ENCODE measurements at regions not wholly inside any gene's neighbourhood (a gene's known extent, or its start where the extent isn't known, plus 50 kb on each side); places are given as distances from the start of the nearest gene placed in this dataset.

GRCh38 chr10:106457522-106457921 is 707.0 kb downstream of the SORCS1 start:
- no peak for DNase-seq

- DNase-seq, result no peak
Measured at GRCh38 chr10:106454233-106454632, 710.3 kb downstream of the SORCS1 start.

- no peak for DNase-seq
Measured at GRCh38 chr10:106450966-106451365, 713.5 kb downstream of the SORCS1 start.

- no peak for DNase-seq
Measured at GRCh38 chr10:106446920-106447319, 717.6 kb downstream of the SORCS1 start.

GRCh38 chr10:106442223-106442622 is 722.3 kb downstream of the SORCS1 start:
- no peak for DNase-seq

GRCh38 chr10:106440767-106441166 is 723.7 kb downstream of the SORCS1 start:
- no peak for DNase-seq

GRCh38 chr10:106440355-106440754 is 724.2 kb downstream of the SORCS1 start:
- DNase-seq, result no peak

- DNase-seq, result no peak
Measured at GRCh38 chr10:106439366-106439765, 725.1 kb downstream of the SORCS1 start.

GRCh38 chr10:106438386-106438785 is 726.1 kb downstream of the SORCS1 start:
- DNase-seq, result no peak

GRCh38 chr10:106436123-106436715 is 728.3 kb downstream of the SORCS1 start:
- DNase-seq, result no peak

- DNase-seq, result no peak
Measured at GRCh38 chr10:106435081-106435480, 729.4 kb downstream of the SORCS1 start.

- no peak for DNase-seq
Measured at GRCh38 chr10:106424981-106425380, 739.5 kb downstream of the SORCS1 start.

- no peak for DNase-seq
Measured at GRCh38 chr10:106424054-106424453, 740.5 kb downstream of the SORCS1 start.

- no peak for DNase-seq
Measured at GRCh38 chr10:106410331-106410730, 754.2 kb downstream of the SORCS1 start.

- no peak for DNase-seq
Measured at GRCh38 chr10:106405141-106405540, 759.4 kb downstream of the SORCS1 start.

GRCh38 chr10:106402458-106402857 is 762.0 kb downstream of the SORCS1 start:
- DNase-seq, result no peak

- DNase-seq, result no peak
Measured at GRCh38 chr10:106401967-106402366, 762.5 kb downstream of the SORCS1 start.

GRCh38 chr10:106401161-106401560 is 763.3 kb downstream of the SORCS1 start:
- DNase-seq, result no peak

- no peak for DNase-seq
Measured at GRCh38 chr10:106399112-106399511, 765.4 kb downstream of the SORCS1 start.

GRCh38 chr10:106396192-106396591 is 768.3 kb downstream of the SORCS1 start:
- no peak for DNase-seq

- DNase-seq, result no peak
Measured at GRCh38 chr10:106395041-106395749, 769.3 kb downstream of the SORCS1 start.

- DNase-seq, result no peak
Measured at GRCh38 chr10:106392778-106393177, 771.7 kb downstream of the SORCS1 start.

- DNase-seq, result no peak
Measured at GRCh38 chr10:106387063-106387462, 777.4 kb downstream of the SORCS1 start.

- DNase-seq, result no peak
Measured at GRCh38 chr10:106384496-106384895, 780.0 kb downstream of the SORCS1 start.

- DNase-seq, result no peak
Measured at GRCh38 chr10:106380706-106381105, 783.8 kb downstream of the SORCS1 start.
